NCI-H2196 treated with DMSO at 0.1 percent for 48 hours (cell line): ENCODE measurements at regions not wholly inside any gene's neighbourhood (a gene's known extent, or its start where the extent isn't known, plus 50 kb on each side); places are given as distances from the start of the nearest gene placed in this dataset.
"Not testable (repeated sequence)": the region's sequence is repeated elsewhere in the genome, so short reads cannot be mapped to it uniquely, and the experiment has no call there.

Source experiments
- DNase-seq: peaks from one replicate; lab custom pipeline; 2025; ENCODE audit not compliant: unreplicated experiment; lab: John Stamatoyannopoulos, UW

DNA sequence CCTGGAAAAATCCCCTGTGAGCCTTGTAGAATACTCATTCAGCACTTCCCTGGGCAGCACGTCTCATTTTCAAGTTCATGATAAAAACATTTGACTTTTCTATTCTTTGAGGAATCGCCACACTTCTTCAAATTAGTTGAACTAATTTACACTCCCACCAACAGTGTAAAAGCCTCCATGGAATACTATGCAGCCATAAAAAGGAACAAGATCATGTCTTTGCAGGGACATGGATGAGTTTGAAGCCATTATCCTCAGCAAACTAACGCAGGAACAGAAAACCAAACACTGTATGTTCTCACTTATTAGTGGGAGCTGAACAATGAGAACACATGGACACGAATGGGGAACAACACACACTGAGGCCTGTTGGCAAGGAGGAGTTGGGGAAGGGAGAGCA, 102.0 kb upstream of the HEY2 start:
- no peak for DNase-seq

DNA sequence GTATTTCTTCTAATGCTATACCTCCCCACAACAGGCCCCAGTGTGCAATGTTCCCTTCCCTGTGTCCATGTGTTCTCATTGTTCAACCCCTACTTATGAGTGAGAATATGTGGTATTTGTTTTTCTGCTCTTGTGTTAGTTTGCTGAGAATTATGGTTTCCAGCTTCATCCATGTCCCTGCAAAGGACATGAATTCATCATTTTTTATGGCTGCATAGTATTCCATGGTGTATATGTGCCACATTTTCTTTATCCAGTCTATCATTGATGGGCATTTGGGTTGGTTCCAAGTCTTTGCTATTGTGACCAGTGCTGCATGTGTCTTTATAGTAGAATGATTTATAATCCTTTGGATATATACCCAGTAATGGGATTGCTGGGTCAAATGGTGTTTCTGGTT, 95.7 kb upstream of the HEY2 start:
- not testable (repeated sequence) for DNase-seq

DNA sequence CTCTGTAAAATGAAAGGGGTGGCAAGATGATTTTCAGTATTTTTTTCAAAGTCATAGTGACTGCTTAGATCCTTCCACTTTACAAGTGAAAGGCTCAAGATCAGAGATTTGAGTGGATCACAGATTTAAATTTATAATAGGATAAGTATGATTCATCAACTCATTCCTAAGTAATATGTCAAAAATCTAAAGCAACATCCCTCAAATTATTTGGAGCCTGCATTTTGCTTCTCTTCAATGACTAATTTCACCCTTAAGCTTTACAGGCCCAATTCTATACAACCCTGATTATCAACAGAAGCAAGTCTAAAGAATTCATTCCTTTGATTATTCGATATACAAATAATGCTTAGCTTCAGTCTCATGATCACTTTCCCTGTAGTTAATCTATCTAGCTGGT, 93.9 kb upstream of the HEY2 start:
- DNase-seq: no peak

DNA sequence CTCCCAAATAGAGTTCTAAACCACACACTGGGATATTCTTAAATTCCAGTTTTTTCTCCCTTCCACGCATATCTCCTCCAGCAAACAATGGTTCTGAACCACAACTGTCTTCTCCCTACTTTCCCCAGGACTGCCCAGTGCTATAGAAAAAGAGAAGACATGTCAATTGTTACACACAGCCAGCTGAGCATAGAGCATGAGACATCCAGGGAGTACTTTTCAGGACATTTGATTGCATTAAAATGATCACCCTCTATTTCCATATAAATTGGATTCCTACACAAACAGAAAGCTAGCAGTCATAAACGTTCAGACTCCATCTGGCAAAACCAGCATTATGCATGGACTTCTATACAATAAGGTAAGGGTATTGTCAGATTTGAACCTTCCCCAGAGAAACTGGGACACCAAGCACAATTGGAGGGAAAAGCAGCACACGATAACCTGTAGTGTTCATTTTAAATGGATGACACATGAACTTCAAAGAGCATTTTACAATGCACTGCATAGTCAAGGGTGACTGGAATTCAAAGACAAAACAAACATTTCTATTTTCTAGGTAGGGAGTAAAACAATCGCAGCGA, 93.1 kb upstream of the HEY2 start:
- DNase-seq: no peak

DNA sequence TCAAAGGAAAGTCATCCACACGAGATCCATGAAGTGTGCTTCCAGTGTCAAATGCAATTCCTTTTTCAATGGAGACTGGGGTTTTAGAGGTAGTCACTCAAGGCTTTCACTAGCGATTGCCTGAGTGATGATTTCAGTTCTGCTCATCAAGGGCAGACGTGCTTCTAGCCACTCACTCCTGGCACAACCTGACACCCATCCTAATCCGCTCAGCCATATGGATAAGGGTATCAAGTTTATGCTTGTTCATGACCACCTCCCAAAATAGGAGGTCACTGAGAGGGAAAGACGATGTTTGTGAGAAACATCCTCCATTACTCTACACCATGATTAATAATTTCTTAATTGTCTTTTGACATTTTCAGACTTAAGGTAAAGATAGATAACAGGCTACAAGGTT, 91.3 kb upstream of the HEY2 start:
- DNase-seq: no peak

DNA sequence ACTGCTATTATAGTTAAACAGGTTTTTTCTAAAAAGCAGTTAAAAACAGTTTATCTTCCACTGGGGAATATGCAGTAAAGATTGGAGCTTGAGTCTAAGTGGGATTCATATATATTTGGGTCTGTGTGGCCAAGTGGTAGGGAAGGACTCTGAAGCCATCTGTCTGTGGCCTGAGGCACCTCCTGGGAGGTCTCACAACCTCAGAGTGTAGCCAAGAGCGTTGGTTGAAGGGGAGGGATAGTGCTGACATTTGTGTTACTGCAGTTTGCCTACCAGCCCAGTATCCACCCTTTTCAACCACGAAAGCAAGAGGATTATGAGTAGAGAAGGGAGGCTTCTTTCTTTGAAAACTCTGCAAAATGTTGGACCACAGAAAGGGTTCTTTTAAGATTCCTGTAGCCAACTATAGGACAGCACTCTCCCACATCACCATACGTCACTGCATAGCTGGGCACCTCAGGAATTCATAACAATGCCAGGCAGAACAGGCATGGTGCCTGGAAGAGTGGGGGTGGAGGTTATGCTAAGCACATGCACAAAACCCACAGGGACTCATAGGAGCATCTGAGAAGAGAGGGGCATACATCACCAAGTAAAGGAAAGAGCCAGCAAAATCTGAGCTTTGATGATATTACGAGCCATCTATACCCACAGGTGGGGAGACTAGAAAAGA, 90.5 kb upstream of the HEY2 start:
- no peak for DNase-seq

DNA sequence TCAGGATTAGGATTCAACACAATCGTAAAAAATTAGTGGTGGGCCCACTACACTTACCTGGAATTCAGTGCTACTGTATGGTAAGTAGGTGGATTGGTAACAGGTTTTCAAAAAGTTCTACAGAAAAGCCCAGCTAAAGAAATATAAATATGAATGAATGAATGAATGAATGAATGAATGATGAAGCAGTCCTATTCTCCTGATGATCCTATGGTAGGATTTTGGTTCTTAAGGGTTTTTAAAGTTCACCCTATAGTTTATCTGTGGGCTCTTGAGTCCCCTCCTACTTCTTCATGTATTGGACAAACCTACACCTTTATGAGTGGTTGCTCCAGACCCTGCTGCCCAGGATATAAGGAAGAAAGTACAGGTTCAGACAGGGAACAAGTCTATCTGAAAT, 89.5 kb upstream of the HEY2 start:
- no peak for DNase-seq

DNA sequence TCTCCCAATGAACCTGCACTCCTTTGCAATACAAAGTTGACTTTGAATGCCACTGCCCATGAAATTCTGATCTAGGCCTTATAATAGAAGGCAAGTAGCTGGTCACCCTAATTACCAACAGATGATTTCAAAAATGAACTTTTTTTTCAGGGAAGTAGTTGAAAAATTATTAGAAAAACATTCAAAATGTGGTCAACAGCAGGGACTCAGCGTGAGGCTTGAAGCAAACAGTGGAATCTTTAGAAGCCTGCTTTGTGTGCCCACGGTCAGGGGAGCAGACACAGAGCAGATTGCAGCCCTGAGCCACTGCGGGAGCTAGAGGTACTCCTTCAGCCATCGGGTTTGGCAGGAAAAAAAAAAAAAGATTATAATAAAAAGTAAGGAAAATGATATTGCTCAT, 87.1 kb upstream of the HEY2 start:
- no peak for DNase-seq

DNA sequence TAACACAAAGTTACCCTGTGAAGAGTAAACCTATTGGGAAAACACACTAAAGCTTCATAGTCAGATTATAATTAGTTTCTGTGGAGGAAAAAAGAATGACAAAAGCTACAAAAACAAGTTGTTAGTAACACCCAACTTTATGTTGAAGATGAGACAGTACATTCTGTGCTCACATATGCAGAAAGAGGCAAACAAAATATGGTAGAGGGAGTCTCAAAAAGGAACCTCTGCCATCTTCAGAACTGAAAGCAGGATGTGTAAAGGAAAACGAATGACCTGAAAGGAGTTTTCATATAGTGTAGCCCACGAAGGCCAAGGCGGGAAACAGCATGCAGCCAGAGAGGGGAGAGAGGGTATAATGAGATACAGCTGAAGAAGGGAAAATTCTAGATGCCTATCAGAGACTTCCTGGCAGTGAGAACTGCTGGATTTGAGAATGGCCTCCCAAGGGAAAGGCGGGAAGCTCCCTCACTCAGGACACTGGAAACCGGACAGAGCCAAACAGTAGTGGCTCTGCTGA, 84.1 kb upstream of the HEY2 start:
- no peak for DNase-seq

DNA sequence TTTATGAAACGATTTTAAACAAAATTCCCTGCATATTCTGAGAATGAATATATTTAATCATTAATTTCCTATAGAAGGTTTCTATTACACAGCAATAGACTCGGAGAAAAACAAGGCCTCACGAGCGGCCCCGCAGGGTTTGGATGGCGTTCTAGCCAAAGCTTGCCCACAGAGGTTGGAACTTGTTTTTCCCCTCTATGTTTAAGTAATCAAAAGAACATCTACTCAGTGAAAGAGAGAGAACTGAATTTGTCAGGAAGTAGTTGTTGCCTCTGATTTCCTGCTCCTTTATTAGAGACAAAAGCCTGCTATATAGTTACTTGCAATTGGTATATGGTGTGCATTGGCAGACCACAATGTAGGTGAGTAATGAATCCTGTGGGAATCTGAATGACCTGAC, 82.1 kb upstream of the HEY2 start:
- DNase-seq: no peak

DNA sequence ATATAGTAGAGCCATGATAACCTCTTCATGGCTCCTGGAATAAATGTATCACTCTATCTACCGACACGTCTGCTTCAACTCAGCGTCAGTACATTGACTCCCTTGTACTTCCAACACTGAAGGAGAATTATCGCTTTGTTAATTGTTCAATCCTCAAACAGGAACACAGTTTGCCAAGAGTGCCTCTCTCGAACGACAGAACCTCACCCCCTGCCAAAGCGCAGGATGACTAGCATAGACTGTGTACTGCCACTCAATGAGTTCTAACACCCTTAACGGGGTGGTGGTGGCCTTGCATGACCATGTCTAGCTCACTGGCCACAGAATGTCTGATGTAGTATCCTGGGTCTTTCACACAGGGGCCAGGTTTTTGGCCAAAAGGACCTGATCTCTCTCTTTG, 81.4 kb upstream of the HEY2 start:
- DNase-seq: no peak

DNA sequence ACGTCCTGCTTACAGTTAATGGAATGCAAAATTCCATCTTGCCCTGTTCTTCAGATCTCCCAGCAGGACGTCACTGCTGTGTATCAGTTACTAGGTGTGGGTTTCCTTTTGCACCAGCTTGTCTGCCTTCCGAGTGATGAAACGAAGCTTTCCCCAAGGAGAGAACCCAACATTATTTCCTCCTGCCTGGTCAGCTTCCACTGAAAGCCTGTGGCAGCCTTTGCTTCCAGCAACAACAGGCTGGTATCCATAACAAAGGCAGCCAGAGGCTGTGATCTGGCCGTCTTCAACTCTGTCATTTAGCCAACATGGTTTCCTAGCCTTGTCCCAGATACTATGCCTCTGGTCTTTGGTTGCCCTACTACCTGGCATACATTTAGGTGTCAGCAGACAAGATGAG, 78.9 kb upstream of the HEY2 start:
- DNase-seq: no peak

DNA sequence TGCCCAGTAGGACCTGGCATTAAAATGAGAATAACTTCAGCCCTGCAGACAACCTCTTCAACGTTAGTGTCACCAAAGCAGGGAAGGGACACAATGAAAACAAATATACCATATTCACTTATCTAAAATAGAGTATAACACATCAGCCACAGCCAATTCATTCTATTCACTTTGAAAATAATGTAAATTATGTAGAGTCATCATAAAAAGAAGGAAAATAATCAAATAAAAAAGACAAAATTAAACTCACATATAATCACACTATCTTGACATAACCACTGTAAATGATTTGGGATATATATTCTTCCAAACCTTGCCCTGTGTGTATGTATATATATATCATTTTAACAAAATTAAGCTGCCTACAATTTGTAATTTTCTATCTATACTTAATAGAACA, 78.1 kb upstream of the HEY2 start:
- DNase-seq: no peak

DNA sequence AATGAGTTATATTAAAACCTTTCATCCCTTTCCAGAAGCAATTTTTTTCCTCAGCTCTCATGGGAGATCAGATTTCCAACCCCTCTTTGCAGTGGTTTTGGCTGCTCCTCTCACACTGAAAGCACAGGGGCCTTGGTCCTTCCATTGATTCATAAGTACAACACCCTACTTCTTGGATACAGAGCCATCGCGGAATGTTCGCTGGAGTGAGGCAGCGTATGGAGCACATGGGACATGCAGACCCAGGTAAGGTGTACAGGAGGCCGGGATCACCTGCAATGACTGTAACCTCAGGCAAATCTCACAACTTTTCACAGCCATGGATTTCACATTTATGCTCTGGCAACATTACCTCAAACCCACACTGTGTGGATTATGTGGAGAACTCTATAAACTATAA, 75.2 kb upstream of the HEY2 start:
- no peak for DNase-seq

DNA sequence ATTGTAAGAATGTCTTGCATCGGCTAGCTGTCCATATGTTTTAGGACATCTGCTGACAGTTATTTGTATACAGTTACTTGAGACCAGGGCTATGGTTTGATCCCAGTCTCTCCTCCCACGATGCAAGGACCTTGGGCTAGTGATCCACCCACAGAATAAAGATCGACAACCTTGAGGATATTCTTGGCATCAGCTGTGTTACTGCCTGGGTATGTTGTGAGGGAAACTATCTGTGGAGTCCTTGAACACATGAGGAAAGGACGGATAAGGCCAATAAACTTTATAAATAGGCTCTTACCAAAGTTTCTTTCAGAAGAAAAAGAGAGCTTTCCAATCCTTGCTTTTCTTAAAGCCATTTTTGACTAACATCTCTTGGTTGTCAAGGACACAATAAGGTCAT, 70.8 kb upstream of the HEY2 start:
- DNase-seq: no peak

DNA sequence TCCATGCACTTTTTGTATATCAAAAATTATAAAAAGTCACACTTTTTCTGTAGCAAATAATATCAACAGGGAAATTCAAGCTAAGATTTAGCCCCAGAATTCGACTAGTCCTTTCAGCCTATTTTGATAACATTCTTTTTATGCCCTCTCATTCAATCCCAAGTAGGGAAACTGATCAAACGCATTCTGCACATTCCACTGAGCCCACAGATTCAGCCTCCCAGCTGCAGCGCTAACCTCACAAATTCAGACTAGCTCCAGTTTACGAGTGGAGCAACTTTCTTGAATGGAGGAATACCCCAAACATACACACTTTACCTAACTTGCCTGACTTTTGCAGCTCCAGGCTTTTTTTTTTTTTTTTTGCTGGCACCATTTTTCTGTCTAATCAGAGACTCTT, 70.3 kb upstream of the HEY2 start:
- no peak for DNase-seq

DNA sequence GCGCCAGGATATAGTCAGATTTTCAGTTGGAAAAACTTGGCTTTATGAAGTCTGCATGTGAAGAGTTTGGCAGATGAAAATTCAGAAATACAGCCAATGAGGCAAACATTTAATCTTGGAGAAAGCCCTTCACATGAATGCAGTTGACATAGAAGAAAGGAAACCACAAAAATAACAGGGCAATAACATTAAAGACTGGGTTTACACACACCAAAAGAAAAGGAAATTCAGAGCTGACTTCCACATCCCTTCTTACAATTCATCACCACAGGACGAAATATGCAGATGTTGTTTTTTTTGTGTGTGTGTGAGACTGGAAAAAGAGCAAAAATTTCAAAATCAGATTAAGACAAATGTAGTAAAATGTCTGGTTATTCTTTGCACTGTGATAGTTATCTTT, 69.8 kb upstream of the HEY2 start:
- no peak for DNase-seq

DNA sequence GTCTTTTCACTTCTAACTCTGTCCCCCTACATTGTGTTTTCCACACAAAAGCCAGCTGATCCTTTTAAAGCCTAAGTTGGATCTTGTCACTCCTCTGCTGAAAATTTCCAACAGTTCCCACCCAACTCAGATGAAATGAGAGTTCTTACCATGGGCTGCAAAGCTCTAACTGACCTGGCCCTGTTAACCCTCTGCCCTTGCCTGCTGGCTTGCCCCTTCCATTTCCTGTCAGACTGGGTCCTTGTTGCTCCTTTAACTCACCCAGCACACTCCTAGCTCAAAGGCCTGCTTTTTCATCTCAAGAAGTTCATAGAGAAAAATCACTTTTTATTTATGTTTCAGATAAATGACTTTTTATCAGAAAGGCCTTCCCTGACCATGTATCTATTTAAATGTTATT, 66.5 kb upstream of the HEY2 start:
- no peak for DNase-seq

DNA sequence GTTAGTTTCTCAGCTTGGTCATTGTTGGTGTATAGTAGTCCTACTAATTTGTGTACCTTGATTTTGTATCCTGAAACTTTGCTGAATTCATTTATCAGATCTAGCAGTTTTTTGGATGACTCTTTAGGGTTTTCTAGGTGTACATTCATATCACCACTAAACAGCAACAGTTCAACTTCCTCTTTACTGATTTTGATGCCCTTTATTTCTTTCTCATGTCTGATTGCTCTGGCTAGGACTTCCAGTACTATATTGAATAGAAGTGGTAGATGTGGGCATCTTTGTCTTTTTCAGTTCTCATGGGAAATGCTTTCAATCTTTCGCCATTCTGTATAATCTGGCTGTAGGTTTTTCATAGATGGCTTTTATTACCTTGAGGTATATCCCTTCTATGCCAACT, 61.3 kb upstream of the HEY2 start:
- no peak for DNase-seq

DNA sequence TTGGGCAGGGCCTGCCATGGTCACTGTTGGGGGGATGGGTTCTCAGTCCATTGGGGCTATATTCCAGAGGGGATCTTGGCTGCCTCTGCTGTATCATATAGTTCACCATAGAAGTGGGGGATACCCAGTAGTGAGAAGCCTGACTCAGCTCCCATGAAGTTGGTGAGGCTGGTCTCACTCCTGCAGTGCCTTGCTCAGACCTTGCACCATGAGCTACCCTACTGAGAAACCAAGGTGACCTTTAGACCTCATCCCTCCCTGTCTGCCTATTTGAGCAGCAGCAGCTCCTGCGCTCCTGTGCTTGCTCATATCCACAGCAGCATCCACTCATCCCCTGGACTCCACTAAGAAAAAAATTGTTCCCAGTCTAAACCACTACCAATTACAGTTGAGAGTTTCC, 56.0 kb upstream of the HEY2 start:
- no peak for DNase-seq

DNA sequence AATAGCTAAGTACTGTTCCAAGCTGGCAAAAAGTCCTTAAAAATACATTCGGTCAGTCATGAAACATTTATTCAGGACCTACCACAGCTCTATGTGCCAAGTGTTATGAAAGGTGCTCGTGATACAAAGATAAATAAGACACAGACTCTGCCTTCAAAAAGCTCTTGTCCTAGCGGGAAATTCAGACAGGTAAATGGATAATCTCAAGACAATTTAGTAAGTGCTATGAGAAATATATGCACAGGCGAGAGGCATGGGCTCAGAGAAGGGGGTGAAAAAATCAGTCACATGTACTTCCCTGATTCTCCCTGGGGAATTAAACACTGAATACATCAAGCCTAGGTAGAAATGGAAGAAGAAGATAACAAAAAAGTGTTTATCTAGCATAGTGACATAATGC, 49.8 kb upstream of the HEY2 start:
- no peak for DNase-seq
